HEK293 (cell line): ENCODE measurements at regions not wholly inside any gene's neighbourhood (a gene's known extent, or its start where the extent isn't known, plus 50 kb on each side); places are given as distances from the start of the nearest gene placed in this dataset.

Source experiments
- REST ChIP-seq: fragments of 450-650 bp; formaldehyde crosslinking; IDR thresholded peaks from 2 replicates; pipeline ENCODE4 v1.5.1; 2016; ENCODE audit warnings: missing biosample characterization, missing genetic modification characterization
- TRIM28 ChIP-seq: IDR thresholded peaks from 2 replicates; pipeline ENCODE4 v1.6.1; 2011; ENCODE audit warnings: low read length, control low read depth, borderline replicate concordance
- ZNF138 ChIP-seq: fragments of 450-650 bp; formaldehyde crosslinking; IDR thresholded peaks from 2 replicates; pipeline ENCODE4 v1.5.1; 2016; ENCODE audit warnings: missing biosample characterization, missing genetic modification characterization, borderline replicate concordance
- ZNF354C ChIP-seq: fragments of 450-650 bp; formaldehyde crosslinking; IDR thresholded peaks from 2 replicates; pipeline ENCODE4 v1.5.1; 2016; ENCODE audit warnings: missing biosample characterization, missing genetic modification characterization, low read depth, borderline replicate concordance
- ZNF404 ChIP-seq: fragments of 450-650 bp; formaldehyde crosslinking; IDR thresholded peaks from 2 replicates; pipeline ENCODE4 v1.5.1; 2017; ENCODE audit warnings: missing biosample characterization, missing genetic modification characterization
- ZNF558 ChIP-seq: fragments of 450-650 bp; formaldehyde crosslinking; IDR thresholded peaks from 2 replicates; pipeline ENCODE4 v1.5.1; 2016; ENCODE audit warnings: missing biosample characterization, missing genetic modification characterization
- TF ChIP-seq, protein P1 (sequence below): fragments of 450-650 bp; formaldehyde crosslinking; IDR thresholded peaks from 2 replicates; pipeline ENCODE4 v1.5.1; 2016; ENCODE audit warnings: missing biosample characterization, missing genetic modification characterization, low read depth
- TF ChIP-seq, protein P2 (sequence below): fragments of 450-650 bp; formaldehyde crosslinking; IDR thresholded peaks from 2 replicates; pipeline ENCODE4 v1.5.1; 2016; ENCODE audit warnings: missing biosample characterization, missing genetic modification characterization

DNA sequence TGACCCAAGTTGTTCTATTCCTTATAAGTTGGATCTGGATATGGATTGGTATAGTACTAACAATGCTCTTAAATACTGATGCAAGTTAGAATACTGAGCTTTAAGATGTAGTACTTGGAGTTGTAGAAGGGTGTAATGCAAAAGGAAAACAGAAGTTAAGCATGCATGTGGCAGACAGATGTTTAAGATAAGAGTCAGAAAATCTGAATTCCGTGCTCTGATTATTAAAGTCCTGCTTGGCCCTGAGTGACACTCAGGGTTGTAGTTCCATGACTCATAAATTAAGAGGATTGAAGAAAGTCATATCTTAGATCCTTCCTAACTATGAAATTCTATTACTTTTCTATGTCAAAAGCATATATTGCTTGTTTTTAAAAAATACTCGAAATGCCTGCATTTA is 250.6 kb downstream of the RPRM start:
- TF ChIP-seq ZNF558 (tag by site-specific recombination), result no peak
- TF ChIP-seq, protein P1, sequence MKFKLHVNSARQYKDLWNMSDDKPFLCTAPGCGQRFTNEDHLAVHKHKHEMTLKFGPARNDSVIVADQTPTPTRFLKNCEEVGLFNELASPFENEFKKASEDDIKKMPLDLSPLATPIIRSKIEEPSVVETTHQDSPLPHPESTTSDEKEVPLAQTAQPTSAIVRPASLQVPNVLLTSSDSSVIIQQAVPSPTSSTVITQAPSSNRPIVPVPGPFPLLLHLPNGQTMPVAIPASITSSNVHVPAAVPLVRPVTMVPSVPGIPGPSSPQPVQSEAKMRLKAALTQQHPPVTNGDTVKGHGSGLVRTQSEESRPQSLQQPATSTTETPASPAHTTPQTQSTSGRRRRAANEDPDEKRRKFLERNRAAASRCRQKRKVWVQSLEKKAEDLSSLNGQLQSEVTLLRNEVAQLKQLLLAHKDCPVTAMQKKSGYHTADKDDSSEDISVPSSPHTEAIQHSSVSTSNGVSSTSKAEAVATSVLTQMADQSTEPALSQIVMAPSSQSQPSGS (tag by site-specific recombination), result no peak
- TF ChIP-seq, protein P2, sequence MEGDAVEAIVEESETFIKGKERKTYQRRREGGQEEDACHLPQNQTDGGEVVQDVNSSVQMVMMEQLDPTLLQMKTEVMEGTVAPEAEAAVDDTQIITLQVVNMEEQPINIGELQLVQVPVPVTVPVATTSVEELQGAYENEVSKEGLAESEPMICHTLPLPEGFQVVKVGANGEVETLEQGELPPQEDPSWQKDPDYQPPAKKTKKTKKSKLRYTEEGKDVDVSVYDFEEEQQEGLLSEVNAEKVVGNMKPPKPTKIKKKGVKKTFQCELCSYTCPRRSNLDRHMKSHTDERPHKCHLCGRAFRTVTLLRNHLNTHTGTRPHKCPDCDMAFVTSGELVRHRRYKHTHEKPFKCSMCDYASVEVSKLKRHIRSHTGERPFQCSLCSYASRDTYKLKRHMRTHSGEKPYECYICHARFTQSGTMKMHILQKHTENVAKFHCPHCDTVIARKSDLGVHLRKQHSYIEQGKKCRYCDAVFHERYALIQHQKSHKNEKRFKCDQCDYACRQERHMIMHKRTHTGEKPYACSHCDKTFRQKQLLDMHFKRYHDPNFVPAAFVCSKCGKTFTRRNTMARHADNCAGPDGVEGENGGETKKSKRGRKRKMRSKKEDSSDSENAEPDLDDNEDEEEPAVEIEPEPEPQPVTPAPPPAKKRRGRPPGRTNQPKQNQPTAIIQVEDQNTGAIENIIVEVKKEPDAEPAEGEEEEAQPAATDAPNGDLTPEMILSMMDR, result no peak
- TF ChIP-seq TRIM28, result no peak
- TF ChIP-seq ZNF404 (tag by site-specific recombination), result no peak
- no peak for TF ChIP-seq ZNF138 (tag by site-specific recombination)
- TF ChIP-seq REST (tag by site-specific recombination), result no peak
- TF ChIP-seq ZNF354C (tag by site-specific recombination), result no peak
